Mesothelial cell of epicardium (in vitro differentiated cells): ENCODE measurements at regions not wholly inside any gene's neighbourhood (a gene's known extent, or its start where the extent isn't known, plus 50 kb on each side); places are given as distances from the start of the nearest gene placed in this dataset.

Experiments
- DNase-seq, 2 experiments: peaks; one replicate each; pipeline ENCODE4 v3.0.0; 2021; ENCODE audit warnings: low spot score in 2 of 2; ENCODE audit not compliant: unreplicated experiment in 2 of 2
- H3K27ac Mint-ChIP-seq: 2 replicates; pipeline ENCODE4 v1.8.0; 2021; ENCODE audit warnings: mixed read lengths
- H3K27me3 Mint-ChIP-seq: 2 replicates; pipeline ENCODE4 v1.8.0; 2021; ENCODE audit warnings: low read depth, mixed read lengths
- H3K36me3 Mint-ChIP-seq: 2 replicates; pipeline ENCODE4 v1.8.0; 2021; ENCODE audit warnings: mixed read lengths
- H3K4me1 Mint-ChIP-seq: 2 replicates; pipeline ENCODE4 v1.8.0; 2021; ENCODE audit warnings: mixed read lengths
- H3K4me3 Mint-ChIP-seq: 2 replicates; pipeline ENCODE4 v1.8.0; 2021; ENCODE audit warnings: mild to moderate bottlenecking, moderate library complexity, mixed read lengths
- H3K9me3 Mint-ChIP-seq: 2 replicates; pipeline ENCODE4 v1.8.0; 2021; ENCODE audit warnings: mixed read lengths
- TF ChIP-seq, protein P1 (sequence below): fragments of 200-600 bp; sonication (generic); IDR thresholded peaks from one replicate; pipeline ENCODE4 v1.5.0; 2021; ENCODE audit warnings: antibody characterized with exemption; ENCODE audit not compliant: unreplicated experiment

DNA sequence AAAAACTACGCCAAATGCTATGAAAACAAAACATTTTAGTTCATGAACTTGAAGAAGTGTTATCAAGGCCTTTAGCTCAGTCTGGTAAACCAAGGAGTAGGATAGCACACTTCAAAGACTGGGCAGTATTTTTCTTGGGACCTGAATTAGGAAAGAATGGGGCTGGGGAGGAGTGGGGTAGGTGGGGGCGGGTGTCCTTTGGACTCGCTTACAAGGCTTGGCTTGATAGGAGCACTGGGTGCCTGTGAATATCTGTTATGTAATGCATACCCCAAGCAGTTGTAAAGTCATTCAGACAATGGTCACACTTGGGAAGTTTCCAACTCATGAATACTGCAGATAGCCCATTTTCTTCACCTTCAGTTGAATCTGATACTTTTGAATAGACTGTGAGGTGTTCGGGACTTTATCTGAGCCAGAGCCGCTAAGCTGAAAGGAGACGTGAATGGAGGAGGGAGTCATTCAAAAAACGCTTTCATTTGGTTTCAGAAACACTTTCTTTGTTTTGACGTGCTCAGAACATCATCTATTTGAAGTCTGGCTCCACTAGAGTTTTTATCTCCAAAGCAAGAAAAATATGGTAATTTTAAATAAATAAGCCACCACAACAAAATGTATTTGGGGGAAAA lies 70.1 kb upstream of the FAM204A start:
- H3K4me1 Mint-ChIP-seq = peaks cover 20% of the 10 kb centered on the region
- H3K27ac Mint-ChIP-seq = no peak overlapping the region
- no peaks in the 10 kb centered on the region for H3K9me3 Mint-ChIP-seq
- H3K4me3 Mint-ChIP-seq = no peak overlapping the region
- TF ChIP-seq, protein P1, sequence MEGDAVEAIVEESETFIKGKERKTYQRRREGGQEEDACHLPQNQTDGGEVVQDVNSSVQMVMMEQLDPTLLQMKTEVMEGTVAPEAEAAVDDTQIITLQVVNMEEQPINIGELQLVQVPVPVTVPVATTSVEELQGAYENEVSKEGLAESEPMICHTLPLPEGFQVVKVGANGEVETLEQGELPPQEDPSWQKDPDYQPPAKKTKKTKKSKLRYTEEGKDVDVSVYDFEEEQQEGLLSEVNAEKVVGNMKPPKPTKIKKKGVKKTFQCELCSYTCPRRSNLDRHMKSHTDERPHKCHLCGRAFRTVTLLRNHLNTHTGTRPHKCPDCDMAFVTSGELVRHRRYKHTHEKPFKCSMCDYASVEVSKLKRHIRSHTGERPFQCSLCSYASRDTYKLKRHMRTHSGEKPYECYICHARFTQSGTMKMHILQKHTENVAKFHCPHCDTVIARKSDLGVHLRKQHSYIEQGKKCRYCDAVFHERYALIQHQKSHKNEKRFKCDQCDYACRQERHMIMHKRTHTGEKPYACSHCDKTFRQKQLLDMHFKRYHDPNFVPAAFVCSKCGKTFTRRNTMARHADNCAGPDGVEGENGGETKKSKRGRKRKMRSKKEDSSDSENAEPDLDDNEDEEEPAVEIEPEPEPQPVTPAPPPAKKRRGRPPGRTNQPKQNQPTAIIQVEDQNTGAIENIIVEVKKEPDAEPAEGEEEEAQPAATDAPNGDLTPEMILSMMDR = no peak
- H3K36me3 Mint-ChIP-seq = no peaks in the 10 kb centered on the region
- DNase-seq = no peak
- H3K27me3 Mint-ChIP-seq = peaks cover 73% of the 10 kb centered on the region

- Mint-ChIP-seq H3K27me3 (peaks cover 63% of the 10 kb centered on the region), H3K4me1 (peaks cover 27% of the 10 kb centered on the region), H3K27ac (no peak overlapping the region), H3K9me3 (no peaks in the 10 kb centered on the region), H3K4me3 (no peak overlapping the region), H3K36me3 (no peaks in the 10 kb centered on the region)
- TF ChIP-seq, protein P1 = no peak
- DNase-seq = no peak
Observed at GRCh38 chr10:118409295-118409694, 67.2 kb upstream of the FAM204A start.

GRCh38 chr10:118408181-118408580 lies 66.1 kb upstream of the FAM204A start:
- no peak overlapping the region for H3K27ac Mint-ChIP-seq
- no peak overlapping the region for H3K4me3 Mint-ChIP-seq
- H3K36me3 Mint-ChIP-seq = no peaks in the 10 kb centered on the region
- TF ChIP-seq, protein P1 = no peak
- DNase-seq = no peak
- peaks cover 69% of the 10 kb centered on the region for H3K27me3 Mint-ChIP-seq
- H3K9me3 Mint-ChIP-seq = no peaks in the 10 kb centered on the region
- peaks cover 31% of the 10 kb centered on the region for H3K4me1 Mint-ChIP-seq

GRCh38 chr10:118407777-118408176 lies 65.7 kb upstream of the FAM204A start:
- Mint-ChIP-seq H3K4me3 (no peak overlapping the region), H3K27me3 (peaks cover 69% of the 10 kb centered on the region), H3K27ac (no peak overlapping the region), H3K9me3 (no peaks in the 10 kb centered on the region), H3K36me3 (no peaks in the 10 kb centered on the region), H3K4me1 (peaks cover 31% of the 10 kb centered on the region)
- TF ChIP-seq, protein P1 = no peak
- DNase-seq = no peak

GRCh38 chr10:118407026-118407425 lies 64.9 kb upstream of the FAM204A start:
- Mint-ChIP-seq H3K9me3 (peaks cover 6% of the 10 kb centered on the region), H3K4me3 (no peak overlapping the region), H3K27me3 (peaks cover 67% of the 10 kb centered on the region), H3K27ac (no peak overlapping the region), H3K36me3 (no peaks in the 10 kb centered on the region), H3K4me1 (peaks cover 31% of the 10 kb centered on the region)
- no peak for DNase-seq
- TF ChIP-seq, protein P1 = no peak

GRCh38 chr10:118405928-118406327 lies 63.8 kb upstream of the FAM204A start:
- Mint-ChIP-seq H3K9me3 (peaks cover 14% of the 10 kb centered on the region), H3K27me3 (peaks cover 60% of the 10 kb centered on the region), H3K36me3 (no peaks in the 10 kb centered on the region), H3K4me1 (peaks cover 31% of the 10 kb centered on the region), H3K4me3 (no peak overlapping the region), H3K27ac (no peak overlapping the region)
- TF ChIP-seq, protein P1 = no peak
- no peak for DNase-seq
